DND-41 (cell line): ENCODE measurements at regions not wholly inside any gene's neighbourhood (a gene's known extent, or its start where the extent isn't known, plus 50 kb on each side); places are given as distances from the start of the nearest gene placed in this dataset.

ENCODE experiments used
- ATAC-seq: fragments of 200-7000 bp; cut with Tn5 transposase; 3 replicates; pipeline ENCODE4 v1.9.1; 2021; ENCODE audit warnings: low read depth; ENCODE audit not compliant: insufficient read depth
- DNase-seq: peaks from one replicate; pipeline ENCODE4 v3.0.0-alpha.2; 2020
- H2AFZ ChIP-seq: 2 replicates; pipeline ENCODE4 v1.6.0; 2012; ENCODE audit warnings: low read depth, low read length
- H3K27ac ChIP-seq: 2 replicates; pipeline ENCODE4 v1.5.1; 2012; ENCODE audit warnings: low read length, inconsistent platforms
- H3K27me3 ChIP-seq: fragments of 200-600 bp; sonication (generic); 2 replicates; pipeline ENCODE4 v1.6.0; 2012; ENCODE audit warnings: low read length, mild to moderate bottlenecking, inconsistent platforms; ENCODE audit not compliant: insufficient read depth, poor library complexity
- H3K36me3 ChIP-seq: 2 replicates; pipeline ENCODE4 v1.5.1; 2012; ENCODE audit warnings: low read length, inconsistent platforms; ENCODE audit not compliant: insufficient read depth
- H3K4me1 ChIP-seq: 2 replicates; pipeline ENCODE4 v1.5.1; 2012; ENCODE audit warnings: mild to moderate bottlenecking, low read length; ENCODE audit not compliant: insufficient read depth
- H3K4me2 ChIP-seq: 2 replicates; pipeline ENCODE4 v1.6.0; 2012; ENCODE audit warnings: mild to moderate bottlenecking, moderate library complexity, low read length, inconsistent platforms; ENCODE audit not compliant: insufficient read depth
- H3K4me3 ChIP-seq, 2 experiments: fragments of 200-600 bp in 1 of 2; shearing (Covaris generic) in 1 of 2; 2 replicates each; pipeline ENCODE4 v1.5.1; 2012 to 2016; ENCODE audit warnings: inconsistent platforms in 2 of 2, low read length in 2 of 2, mild to moderate bottlenecking in 2 of 2, low read depth in 1 of 2, moderate library complexity in 1 of 2
- H3K79me2 ChIP-seq: 2 replicates; pipeline ENCODE4 v1.6.0; 2012; ENCODE audit warnings: low read length, inconsistent platforms; ENCODE audit not compliant: insufficient read depth
- H3K9ac ChIP-seq: 2 replicates; pipeline ENCODE4 v1.6.0; 2012; ENCODE audit warnings: low read depth, mild to moderate bottlenecking, inconsistent platforms, low read length, moderate library complexity
- H3K9me3 ChIP-seq: 2 replicates; pipeline ENCODE4 v1.5.1; 2012; ENCODE audit warnings: low read length, moderate library complexity, mild to moderate bottlenecking, inconsistent platforms; ENCODE audit not compliant: insufficient read depth, severe bottlenecking
- H4K20me1 ChIP-seq: 2 replicates; pipeline ENCODE4 v1.6.0; 2012; ENCODE audit warnings: low read length; ENCODE audit not compliant: insufficient read depth
- EZH2 ChIP-seq: IDR thresholded peaks from 3 replicates; pipeline ENCODE4 v1.6.1; 2012; ENCODE audit warnings: borderline replicate concordance, low read depth, mild to moderate bottlenecking, moderate library complexity, low read length, inconsistent platforms; ENCODE audit not compliant: severe bottlenecking
- TF ChIP-seq, protein P1 (sequence below): IDR thresholded peaks from 2 replicates; pipeline ENCODE4 v1.5.1; 2012; ENCODE audit warnings: borderline replicate concordance, low read length, moderate library complexity, mild to moderate bottlenecking; ENCODE audit not compliant: poor library complexity, severe bottlenecking; ENCODE audit errors: extremely low read depth

GRCh38 chr1:79448426-79448825 is 441.9 kb upstream of the ADGRL4 start:
- H4K20me1 ChIP-seq: no peaks in the 10 kb centered on the region
- no peaks in the 10 kb centered on the region for H3K79me2 ChIP-seq
- no peak overlapping the region for H3K4me3 ChIP-seq
- ATAC-seq: no peak
- H3K9ac ChIP-seq: no peak overlapping the region
- no peak for DNase-seq
- no peaks in the 10 kb centered on the region for H3K4me1 ChIP-seq
- no peaks in the 10 kb centered on the region for H3K9me3 ChIP-seq
- H3K36me3 ChIP-seq: no peaks in the 10 kb centered on the region
- no peak overlapping the region for H3K27ac ChIP-seq
- H3K4me2 ChIP-seq: no peak overlapping the region
- TF ChIP-seq, protein P1, sequence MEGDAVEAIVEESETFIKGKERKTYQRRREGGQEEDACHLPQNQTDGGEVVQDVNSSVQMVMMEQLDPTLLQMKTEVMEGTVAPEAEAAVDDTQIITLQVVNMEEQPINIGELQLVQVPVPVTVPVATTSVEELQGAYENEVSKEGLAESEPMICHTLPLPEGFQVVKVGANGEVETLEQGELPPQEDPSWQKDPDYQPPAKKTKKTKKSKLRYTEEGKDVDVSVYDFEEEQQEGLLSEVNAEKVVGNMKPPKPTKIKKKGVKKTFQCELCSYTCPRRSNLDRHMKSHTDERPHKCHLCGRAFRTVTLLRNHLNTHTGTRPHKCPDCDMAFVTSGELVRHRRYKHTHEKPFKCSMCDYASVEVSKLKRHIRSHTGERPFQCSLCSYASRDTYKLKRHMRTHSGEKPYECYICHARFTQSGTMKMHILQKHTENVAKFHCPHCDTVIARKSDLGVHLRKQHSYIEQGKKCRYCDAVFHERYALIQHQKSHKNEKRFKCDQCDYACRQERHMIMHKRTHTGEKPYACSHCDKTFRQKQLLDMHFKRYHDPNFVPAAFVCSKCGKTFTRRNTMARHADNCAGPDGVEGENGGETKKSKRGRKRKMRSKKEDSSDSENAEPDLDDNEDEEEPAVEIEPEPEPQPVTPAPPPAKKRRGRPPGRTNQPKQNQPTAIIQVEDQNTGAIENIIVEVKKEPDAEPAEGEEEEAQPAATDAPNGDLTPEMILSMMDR: no peak
- no peak for TF ChIP-seq EZH2
- no peak overlapping the region for H2AFZ ChIP-seq
- H3K27me3 ChIP-seq: no peaks in the 10 kb centered on the region

GRCh38 chr1:79441238-79441637 is 434.7 kb upstream of the ADGRL4 start:
- H3K9ac ChIP-seq: no peak overlapping the region
- H3K4me3 ChIP-seq: no peak overlapping the region

GRCh38 chr1:79437540-79437939 is 431.0 kb upstream of the ADGRL4 start:
- no peaks in the 10 kb centered on the region for H3K27me3 ChIP-seq
- no peak overlapping the region for H3K27ac ChIP-seq
- no peak for DNase-seq

More at GRCh38 chr1:79441238-79441637, 434.7 kb upstream of the ADGRL4 start:
- H3K27ac ChIP-seq: no peak overlapping the region
- H3K4me1 ChIP-seq: no peaks in the 10 kb centered on the region
- TF ChIP-seq, protein P1: no peak
- no peak for TF ChIP-seq EZH2
- DNase-seq (no peak), ATAC-seq (no peak)
- no peaks in the 10 kb centered on the region for H3K36me3 ChIP-seq
- no peaks in the 10 kb centered on the region for H3K79me2 ChIP-seq
- no peaks in the 10 kb centered on the region for H3K9me3 ChIP-seq
- H2AFZ ChIP-seq: no peak overlapping the region
- no peaks in the 10 kb centered on the region for H4K20me1 ChIP-seq
- no peaks in the 10 kb centered on the region for H3K27me3 ChIP-seq
- H3K4me2 ChIP-seq: no peak overlapping the region

More at GRCh38 chr1:79437540-79437939, 431.0 kb upstream of the ADGRL4 start:
- Histone ChIP-seq H3K4me3 (no peak overlapping the region), H3K36me3 (no peaks in the 10 kb centered on the region), H4K20me1 (no peaks in the 10 kb centered on the region), H3K4me2 (no peak overlapping the region), H3K9ac (no peak overlapping the region), H2AFZ (no peak overlapping the region), H3K9me3 (no peaks in the 10 kb centered on the region), H3K79me2 (no peaks in the 10 kb centered on the region), H3K4me1 (no peaks in the 10 kb centered on the region)
- TF ChIP-seq, protein P1: no peak
- no peak for TF ChIP-seq EZH2
- no peak for ATAC-seq
